ENCODE measurements at regions not wholly inside any gene's neighbourhood (a gene's known extent, or its start where the extent isn't known, plus 50 kb on each side); places are given as distances from the start of the nearest gene placed in this dataset.
A peak's percentile ranks its signal among the peaks of the same experiment; 100 is the strongest.

- H3K23me2 ChIP-seq (ENCODE audit: low read depth, low read length) = no peaks in the 10 kb centered on the region
- no peaks in the 10 kb centered on the region for H4K20me1 ChIP-seq (replicated peaks in 1 of 2; ENCODE audit: control insufficient read depth in 1 of 2, insufficient read depth in 2 of 2, low read length in 2 of 2)
- H3K4me1 ChIP-seq (replicated peaks in 1 of 4; ENCODE audit: control insufficient read depth in 3 of 4, insufficient read depth in 4 of 4, low read length in 3 of 4) = peaks cover 0 to 10% (median 6%) of the 10 kb centered on the region in 4 experiments; a peak in 6 of 7 replicates
- H3K56ac ChIP-seq (replicated peaks; ENCODE audit: insufficient read length, low read depth, low read length) = no peak overlapping the region
- H3K27me3 ChIP-seq (replicated peaks in 1 of 4; ENCODE audit: control insufficient read depth in 3 of 4, extremely low read depth in 1 of 4, insufficient read depth in 3 of 4, low read length in 3 of 4) = 0 out of 7 replicates have a peak, but pooled peaks cover 0 to 3% (median 0%) of the 10 kb centered on the region in 4 experiments
- no peaks in the 10 kb centered on the region for H3K9me3 ChIP-seq (ENCODE audit: insufficient read depth in 2 of 2, low read depth in 1 of 2, low read length in 1 of 2)
- no peaks in the 10 kb centered on the region for H3K79me2 ChIP-seq (ENCODE audit: control insufficient read depth in 1 of 2, insufficient read depth in 2 of 2, low read length in 2 of 2)
- ChIA-PET CTCF (ENCODE audit: partially characterized antibody) (interaction anchor here (1.0 to 4.6 kb wide), 6 partner anchors 8 to 198 kb away, joined by 3 to 23 read pairs (median 4); no protein-coding TSS in a partner anchor), POLR2A (ENCODE audit: partially characterized antibody) (no interaction called here)
- H3K18ac ChIP-seq (ENCODE audit: extremely low read depth, low read length) = peak overlapping the region; percentile 1; the same call in 1 of the 2 replicates
- H3K4me2 ChIP-seq (ENCODE audit: insufficient read depth in 1 of 2, low read depth in 2 of 2, low read length in 2 of 2) = no peak overlapping the region
- H2AFZ ChIP-seq (ENCODE audit: low read length) = no peak overlapping the region
- no peak overlapping the region for H3K9ac ChIP-seq (replicated peaks in 1 of 4; ENCODE audit: extremely low read depth in 1 of 4, low read depth in 3 of 4, low read length in 3 of 4)
- H3K27ac ChIP-seq (ENCODE audit: low read depth, low read length) = no peak overlapping the region
- H2BK12ac ChIP-seq (ENCODE audit: low read depth, low read length) = no peak overlapping the region
- TF ChIP-seq TEAD4 (IDR thresholded peaks at IDR 0.05; ENCODE audit: low read depth, low read length) = no peak
- no peak overlapping the region for H3K23ac ChIP-seq (ENCODE audit: insufficient read length)
- H3K14ac ChIP-seq (ENCODE audit: insufficient read length) = no peak overlapping the region
- no peak for FAIRE-seq
- H4K5ac ChIP-seq (ENCODE audit: insufficient read length, low read depth, low read length) = no peak overlapping the region
- H4K8ac ChIP-seq (ENCODE audit: extremely low read depth, insufficient read depth, low read length) = no peak overlapping the region
- H2BK5ac ChIP-seq (ENCODE audit: low read depth, low read length) = no peak overlapping the region
- H2BK120ac ChIP-seq (replicated peaks; ENCODE audit: low read depth, low read length) = no peak overlapping the region
- H3K4me3 ChIP-seq (ENCODE audit: extremely low read depth in 1 of 4, insufficient read depth in 2 of 4, low read depth in 3 of 4, low read length in 4 of 4) = no peak overlapping the region
- no peak for DNase-seq (ENCODE audit: low read depth in 1 of 2, low spot score in 2 of 2)
- no peak overlapping the region for H2AK5ac ChIP-seq (ENCODE audit: low read depth, low read length)
- H3K79me1 ChIP-seq (ENCODE audit: low read depth, low read length) = no peaks in the 10 kb centered on the region
- no peak overlapping the region for H4K91ac ChIP-seq (replicated peaks; ENCODE audit: insufficient read length, low read length)
- 93% methylated on average over 1 of the region's 1 CpG; no CpG with 5 or more reads in 1 of the 2 experiments for WGBS, 2 experiments (ENCODE audit: extremely low coverage in 1 of 2, insufficient coverage in 1 of 2, insufficient read length in 1 of 2, insufficient replicate concordance in 2 of 2, low coverage in 1 of 2, low lambda C conversion rate in 2 of 2, missing lambda C conversion rate in 1 of 2)
- H2BK20ac ChIP-seq (ENCODE audit: low read length) = no peak overlapping the region
- H2BK15ac ChIP-seq (ENCODE audit: low read length) = no peak overlapping the region
- H3K36me3 ChIP-seq (ENCODE audit: control insufficient read depth in 2 of 4, insufficient read depth in 4 of 4, low read length in 3 of 4) = no peaks in the 10 kb centered on the region
- no peak overlapping the region for H3K4ac ChIP-seq (replicated peaks; ENCODE audit: insufficient read length, low read depth, low read length)
Observed at GRCh38 chr3:14268897-14269296, 90.3 kb downstream of the LSM3 start.

Measured in H1 (cell line).